T-helper 2 cell (primary cell): ENCODE measurements at regions not wholly inside any gene's neighbourhood (a gene's known extent, or its start where the extent isn't known, plus 50 kb on each side); places are given as distances from the start of the nearest gene placed in this dataset.
"Not testable (repeated sequence)": the region's sequence is repeated elsewhere in the genome, so short reads cannot be mapped to it uniquely, and the experiment has no call there.

ENCODE experiments used
- DNase-seq, 5 experiments: peaks; one replicate each; pipeline versions ENCODE4 v3.0.0 to v3.0.0-alpha.2; 2012 to 2022

DNA sequence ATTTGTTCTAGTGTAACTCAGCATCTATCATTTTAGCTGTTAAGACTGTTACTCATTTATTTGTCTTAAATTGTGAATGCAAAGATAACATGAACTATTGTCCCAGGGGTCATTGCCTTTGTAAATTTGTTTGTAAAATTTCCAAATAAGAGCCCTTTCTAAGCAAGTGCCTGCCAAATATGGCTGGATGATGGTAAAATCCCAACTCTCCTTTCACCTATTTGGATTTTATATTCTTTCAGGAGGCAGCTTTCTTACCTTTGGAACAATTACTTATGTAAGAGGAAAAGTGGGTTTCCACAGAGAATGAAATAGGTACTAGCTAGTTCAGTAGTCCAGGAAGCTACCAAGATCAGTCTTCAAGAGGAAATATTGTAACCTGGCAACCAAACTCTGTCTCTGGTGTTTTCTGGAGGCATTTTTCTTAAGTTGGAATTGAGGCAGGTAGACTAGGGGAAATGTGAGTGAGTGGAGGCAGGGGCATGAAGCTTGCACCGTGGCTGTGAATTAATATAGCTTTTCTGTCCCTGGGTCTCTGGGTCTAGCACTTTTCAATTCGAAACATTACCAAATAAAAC, 88.5 kb upstream of the XIST start:
- DNase-seq: no peak

DNA sequence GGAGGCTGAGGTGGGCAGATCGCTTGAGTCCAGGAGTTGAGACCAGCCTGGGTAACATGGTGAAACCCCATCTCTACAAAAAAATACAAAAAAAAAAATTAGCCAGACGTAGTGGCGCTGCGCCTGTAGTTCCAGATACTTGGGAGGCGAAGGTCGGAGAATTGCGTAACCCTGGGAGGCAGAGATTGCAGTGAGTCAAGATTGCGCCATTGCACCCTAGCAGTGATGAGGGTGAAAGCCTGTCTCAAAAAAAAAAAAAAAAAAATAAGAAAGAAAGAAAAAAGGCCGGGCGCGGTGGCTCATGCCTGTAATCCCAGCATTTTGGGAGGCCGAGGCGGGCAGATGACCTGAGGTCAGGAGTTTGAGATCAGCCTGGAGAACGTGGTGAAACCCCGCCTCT, 85.3 kb upstream of the XIST start:
- DNase-seq: not testable (repeated sequence)

DNA sequence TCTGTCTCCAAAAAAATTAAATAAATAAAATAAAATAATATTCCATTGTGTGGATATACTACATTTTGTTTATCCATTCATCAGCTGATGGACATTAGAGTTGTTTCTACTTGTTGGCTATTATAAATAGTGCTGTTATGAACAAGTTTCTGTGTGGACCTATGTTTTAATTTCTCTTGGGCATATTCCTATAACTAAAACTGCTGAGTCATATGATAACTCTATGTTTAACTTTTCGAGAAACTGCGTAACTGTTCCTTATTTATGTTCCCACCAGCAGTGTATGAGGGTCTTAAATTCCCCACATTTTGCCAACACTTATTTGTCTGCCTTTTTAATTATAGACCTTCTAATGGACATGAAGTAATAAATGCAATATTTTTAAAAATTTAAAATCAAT, 80.0 kb upstream of the XIST start:
- no peak for DNase-seq

DNA sequence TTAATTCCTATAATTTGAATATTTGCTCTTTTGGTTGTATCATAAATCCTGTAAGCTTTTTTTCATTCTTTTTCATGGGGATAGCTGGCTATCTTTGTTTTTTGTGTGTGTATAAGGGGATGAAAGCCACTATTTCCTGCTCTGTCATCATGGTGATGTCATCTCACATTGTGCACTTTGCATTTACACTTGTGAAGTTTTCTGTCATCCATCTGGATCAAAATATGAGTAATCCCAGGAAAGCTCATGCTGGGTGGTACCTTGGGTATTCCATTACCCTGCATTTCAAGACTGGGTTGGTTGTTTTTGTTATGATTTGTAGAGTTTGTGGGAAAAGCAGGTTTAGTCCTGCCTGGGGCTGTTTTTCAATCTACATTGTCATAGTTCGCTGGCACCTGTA, 77.8 kb upstream of the XIST start:
- DNase-seq: no peak

DNA sequence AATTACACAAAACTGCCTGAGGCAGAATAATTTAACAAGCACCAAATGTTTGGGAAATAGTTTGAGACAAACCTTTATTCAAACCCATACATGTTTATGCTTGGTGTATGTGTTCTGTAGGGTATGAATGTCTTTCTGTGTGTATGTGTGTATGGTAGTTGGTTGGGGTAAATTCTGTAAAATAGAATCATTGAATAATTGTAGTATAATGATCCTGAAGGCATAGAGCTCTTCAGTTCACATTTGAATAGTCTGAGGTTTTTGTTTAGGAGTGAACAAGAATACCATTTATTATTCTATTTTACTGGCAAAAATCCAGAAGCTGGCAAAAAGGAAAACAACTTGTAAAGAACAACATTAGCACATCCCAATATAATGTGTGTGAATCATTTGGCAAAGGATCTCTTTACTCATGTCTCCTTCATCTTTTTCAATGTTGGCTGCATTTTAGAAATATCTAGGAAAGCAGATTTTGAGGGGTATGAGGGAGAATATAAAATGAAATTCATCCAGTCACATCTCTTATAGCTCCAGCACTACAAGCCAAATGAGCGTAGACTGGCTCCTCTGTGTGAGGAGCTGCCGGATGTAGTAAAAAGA, 70.4 kb upstream of the XIST start:
- DNase-seq: no peak

DNA sequence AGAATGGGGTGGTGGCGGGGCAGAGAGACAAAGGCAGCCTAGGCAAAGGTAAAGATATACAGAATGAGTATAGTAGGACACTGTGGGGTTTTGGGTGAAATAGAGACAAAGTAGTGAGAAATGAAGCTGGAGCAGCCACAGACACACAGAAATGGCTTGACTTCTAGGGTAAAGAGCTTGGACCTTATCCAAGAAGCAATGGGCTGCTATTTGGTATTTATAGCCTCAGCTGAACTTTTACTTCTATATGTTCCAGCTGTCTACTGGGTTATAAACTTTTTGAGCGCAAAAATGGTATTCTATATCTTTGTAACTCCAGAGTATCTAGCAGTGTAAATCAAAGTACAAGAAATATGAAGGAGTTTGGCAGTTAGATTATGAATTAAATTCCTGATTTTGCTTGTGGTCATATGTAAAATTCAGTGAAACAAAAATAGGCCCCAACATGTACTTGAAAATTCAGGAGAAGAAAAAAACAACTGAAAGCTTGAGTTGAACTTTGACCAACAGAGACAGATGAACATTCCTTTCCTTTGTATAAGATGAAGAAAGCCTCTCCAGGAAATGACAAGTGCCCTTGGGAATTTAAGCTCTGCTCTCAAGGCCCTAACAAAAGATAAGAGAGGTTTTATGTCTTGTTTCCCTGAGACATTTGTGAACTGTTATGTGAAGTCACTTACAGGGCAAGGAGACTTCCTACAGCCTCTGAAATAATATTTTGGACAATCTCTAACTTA, 64.6 kb upstream of the XIST start:
- DNase-seq: no peak

DNA sequence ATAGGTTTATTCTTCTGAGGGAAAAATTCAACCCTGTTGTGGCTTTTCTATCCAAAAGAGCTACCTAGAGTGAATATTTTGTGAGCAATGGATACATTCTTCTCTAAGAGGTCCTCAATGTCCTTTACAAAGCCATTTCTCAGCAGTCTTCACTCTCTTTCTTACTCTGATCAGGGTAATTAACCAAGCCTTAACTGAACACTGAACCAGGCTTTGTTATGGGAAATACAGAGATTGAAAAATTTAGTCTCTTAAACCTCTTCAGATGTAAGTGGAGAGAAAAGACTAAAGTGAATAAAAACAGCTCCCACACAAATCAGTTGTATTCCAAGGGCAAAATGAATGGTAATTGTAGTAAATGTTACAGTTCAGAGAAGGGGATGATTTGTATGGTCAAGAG, 64.0 kb upstream of the XIST start:
- no peak for DNase-seq

DNA sequence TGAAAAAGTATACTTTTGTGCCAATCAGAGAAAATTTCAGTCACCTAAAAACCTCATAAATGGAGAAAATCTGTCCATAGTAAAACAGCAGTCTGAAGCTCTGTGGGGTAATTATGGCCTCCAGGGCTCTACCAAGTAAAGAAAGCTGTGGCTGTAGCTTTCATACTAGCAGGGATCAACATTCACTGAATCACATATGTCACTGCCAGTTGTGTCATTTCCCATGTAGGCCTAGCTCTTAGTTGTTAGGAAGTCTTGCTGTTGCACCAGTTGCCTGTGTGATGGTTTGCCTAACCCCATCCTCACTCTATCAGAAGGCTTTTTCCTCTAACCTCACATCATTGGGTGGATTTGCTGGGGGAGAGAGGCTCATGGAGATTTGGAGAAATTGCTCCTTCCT, 62.3 kb upstream of the XIST start:
- not testable (repeated sequence) for DNase-seq

DNA sequence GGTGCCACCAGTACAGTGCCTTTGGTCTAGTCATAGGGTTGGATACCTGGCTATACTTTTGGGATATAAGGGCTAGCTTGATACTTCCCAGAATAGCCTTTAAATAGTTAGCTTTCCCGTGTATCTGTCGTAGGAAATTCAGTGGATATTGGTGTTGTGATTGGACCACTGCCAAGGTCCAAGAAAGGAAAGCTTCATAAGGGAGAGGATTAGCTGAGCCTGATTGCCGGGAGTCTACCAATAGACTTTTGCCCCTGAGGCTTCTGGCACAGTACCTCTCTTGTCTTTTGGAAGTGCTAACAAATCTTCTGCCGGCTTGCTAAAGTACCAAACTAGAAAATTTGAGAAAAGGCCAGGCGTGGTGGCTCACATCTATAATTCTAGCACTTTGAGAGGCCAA, 61.1 kb upstream of the XIST start:
- no peak for DNase-seq

DNA sequence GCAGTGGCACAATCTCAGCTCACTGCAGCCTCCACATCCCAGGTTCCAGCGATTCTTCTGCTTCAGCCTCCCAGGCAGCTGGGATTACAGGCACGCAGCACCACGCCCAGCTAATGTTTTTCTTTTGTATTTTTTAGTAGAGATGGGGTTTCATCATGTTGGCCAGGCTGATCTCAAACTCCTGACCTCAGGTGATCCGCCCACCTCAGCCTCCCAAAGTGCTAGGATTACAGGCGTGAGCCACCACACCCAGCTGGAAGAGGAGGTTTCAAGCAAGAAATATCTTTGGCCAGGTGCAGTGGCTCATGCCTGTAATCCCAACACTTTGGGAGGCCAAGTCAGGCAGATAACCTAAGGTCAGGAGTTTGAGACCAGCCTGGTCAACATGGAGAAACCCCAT, 59.4 kb upstream of the XIST start:
- not testable (repeated sequence) for DNase-seq

DNA sequence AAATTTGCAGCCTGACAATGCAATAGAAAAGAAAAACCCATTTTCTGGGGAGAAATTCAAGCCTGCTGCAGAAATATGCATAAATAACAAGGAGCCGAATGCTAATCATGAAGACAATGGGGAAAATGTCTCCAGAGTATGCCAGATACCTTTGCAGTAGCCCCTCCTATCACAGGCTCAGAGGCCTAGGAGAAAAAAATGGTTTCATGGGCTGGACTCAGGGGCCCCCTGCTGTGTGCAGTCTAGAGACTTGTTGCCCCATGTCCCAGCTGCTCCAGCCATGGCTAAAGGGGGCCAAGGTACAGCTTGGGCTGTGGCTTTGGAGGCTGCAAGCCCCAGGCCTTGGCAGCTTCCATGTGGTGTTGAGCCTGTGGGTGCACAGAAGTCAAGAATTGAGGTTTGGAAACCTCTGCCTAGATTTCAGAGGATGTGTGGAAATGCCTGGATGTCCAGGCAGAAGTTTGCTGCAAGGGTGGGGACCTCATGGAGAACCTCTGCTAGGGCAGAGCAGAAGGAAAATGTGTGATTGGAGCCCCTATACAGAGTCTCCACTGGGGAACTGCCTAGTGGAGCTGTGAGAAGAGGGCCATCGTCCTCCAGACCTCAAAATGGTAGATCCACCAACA, 53.3 kb upstream of the XIST start:
- not testable (repeated sequence) for DNase-seq

DNA sequence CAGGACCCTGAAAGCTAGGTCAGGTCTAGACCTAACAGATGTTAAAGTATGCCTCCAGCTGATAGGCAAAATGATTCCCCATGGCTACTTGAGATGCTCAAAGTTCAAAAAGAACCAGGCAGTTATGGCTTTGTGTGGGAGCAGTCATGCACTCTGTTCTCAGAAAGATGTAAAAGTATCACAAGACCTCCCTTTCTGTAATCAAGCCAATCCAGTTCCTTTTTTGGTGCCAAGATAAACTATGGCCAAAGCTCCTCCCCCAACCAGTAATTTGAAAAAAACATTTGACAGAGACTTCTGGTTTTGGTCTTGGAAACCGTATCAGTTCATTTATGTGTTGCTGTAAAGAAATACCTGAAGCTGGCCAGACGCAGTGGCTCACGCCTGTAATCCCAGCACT, 51.4 kb upstream of the XIST start:
- DNase-seq: no peak
